ENCODE measurements at regions not wholly inside any gene's neighbourhood (a gene's known extent, or its start where the extent isn't known, plus 50 kb on each side); places are given as distances from the start of the nearest gene placed in this dataset.

GRCh38 chr3:174403831-174404230 lies 455.3 kb upstream of the NAALADL2 start:
- no peak for DNase-seq (ENCODE audit: low read depth in 3 of 3)

DNA sequence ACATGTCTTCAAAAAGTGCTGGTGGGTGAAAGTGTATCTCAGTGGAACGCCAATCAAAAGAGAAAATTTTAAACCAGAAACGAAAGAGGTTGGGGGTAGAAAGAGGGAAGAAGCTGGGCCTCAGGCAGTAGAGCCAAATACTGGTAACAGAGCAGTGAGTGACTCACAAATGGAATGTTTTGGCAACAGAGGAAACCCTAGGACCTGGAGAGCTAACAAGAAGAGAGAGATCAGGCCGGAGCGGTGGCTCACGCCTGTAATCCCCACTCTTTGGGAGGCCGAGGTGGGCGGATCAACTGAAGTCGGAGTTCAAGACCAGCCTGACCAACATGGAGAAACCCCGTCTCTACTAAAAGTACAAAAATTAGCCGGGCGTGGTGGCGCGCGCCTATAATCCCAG lies 450.8 kb upstream of the NAALADL2 start:
- DNase-seq (ENCODE audit: low read depth in 3 of 3) = no peak

- no peak for DNase-seq (ENCODE audit: low read depth in 3 of 3)
Observed at GRCh38 chr3:174409086-174409743, 449.9 kb upstream of the NAALADL2 start.

DNA sequence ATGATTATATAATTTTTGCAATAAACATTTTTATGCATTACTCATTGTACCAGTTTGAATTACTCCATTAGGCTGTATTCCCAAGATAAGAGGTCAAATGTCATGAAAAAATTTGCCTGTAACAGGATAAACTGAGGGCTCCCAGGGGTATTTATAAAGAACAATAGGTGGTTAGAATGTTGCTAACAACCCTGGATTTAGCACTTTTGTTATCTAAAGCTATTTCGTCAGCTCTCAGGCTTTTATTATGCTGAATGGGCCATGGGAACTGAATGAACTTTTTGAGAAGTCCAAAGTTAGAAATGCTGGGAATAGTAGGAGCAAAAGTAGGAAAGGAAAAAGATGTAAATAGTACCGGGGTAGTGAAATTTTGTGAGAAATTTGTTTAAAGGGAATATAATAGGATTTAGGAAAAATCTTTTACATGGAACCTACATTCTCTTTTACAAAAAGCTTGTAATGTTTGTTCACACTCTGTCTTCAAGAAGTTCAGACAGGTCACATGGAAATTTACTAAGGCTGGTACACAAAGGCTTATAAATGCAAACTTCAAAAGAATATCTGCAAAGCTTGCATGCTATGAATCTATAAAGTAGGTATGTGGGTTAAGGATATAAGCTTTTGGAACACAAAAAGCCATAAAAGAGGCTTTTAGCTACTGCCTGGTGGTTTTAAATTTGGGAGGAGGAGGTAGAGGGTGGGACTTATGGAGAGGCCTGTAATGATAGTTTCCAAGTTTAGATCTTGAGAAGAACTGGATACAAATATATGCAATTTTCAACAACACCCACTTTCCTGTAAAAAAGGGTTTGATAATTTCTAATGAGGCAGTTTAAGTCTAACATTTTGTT lies 445.8 kb upstream of the NAALADL2 start:
- DNase-seq (ENCODE audit: low read depth in 3 of 3) = no peak

DNA sequence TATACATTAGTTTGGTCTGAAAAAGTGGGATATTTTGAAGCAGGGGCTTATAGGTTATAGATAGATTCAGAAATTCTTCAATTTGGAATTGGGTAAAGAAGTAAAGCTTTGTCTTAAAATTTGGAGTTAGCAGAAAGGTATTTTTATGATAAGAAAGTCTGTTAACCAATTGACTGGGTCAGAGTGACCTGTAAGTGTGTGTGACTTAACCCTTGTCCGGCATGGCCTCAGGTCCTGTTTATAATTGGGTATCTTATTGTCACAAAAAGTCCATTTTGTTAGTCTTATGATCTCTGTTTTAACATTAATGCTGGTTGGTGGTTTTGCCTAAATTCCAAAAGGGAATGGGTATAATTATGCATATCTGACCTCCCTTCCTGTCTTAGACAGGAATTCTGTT lies 444.2 kb upstream of the NAALADL2 start:
- no peak for DNase-seq (ENCODE audit: low read depth in 3 of 3)

GRCh38 chr3:174417573-174417972 lies 441.6 kb upstream of the NAALADL2 start:
- no peak for DNase-seq (ENCODE audit: low read depth in 3 of 3)

DNA sequence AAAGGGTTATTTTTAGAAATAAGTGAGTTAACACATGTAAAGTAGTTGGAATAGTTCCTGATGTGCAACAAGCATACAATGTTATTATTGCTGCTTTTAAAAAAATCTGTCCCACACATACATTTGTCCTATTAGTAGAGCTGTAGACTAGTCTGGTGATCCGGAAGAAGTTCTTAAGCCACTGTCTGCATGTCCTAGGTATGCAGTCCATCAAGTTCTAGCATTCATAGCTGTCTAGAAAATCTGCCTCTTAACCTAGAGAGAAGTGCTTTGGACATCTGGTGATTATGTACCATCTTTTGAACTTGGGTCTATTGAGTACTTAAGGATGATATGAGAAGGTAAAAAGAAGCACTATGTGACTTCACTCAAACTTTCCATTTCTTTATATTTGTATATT lies 439.9 kb upstream of the NAALADL2 start:
- no peak for DNase-seq (ENCODE audit: low read depth in 3 of 3)

GRCh38 chr3:174423936-174424335 lies 435.2 kb upstream of the NAALADL2 start:
- DNase-seq (ENCODE audit: low read depth in 3 of 3) = no peak

GRCh38 chr3:174424656-174425055 lies 434.5 kb upstream of the NAALADL2 start:
- DNase-seq (ENCODE audit: low read depth in 3 of 3) = no peak

- DNase-seq (ENCODE audit: low read depth in 3 of 3) = no peak
Observed at GRCh38 chr3:174425422-174425821, 433.7 kb upstream of the NAALADL2 start.

DNA sequence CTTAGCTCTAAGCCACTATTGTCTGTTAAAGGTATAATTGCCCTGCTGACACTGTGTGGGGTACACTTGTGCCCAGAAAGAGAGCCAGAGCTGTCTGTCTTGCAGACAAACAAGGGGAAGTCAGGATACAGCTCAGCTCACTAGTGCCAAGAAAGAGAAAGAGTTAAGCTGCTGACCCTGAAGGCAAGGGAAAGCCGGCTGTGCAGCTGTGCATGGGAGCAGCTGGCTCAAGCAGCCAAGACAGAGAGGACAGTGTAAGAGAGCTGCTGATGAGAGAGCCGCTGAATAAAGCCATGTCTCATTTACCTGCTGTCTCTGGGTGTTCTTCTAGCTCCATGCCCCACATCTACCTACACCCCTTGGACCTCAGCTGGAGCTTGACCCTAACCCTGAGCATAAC lies 428.1 kb upstream of the NAALADL2 start:
- DNase-seq (ENCODE audit: low read depth in 3 of 3) = no peak

GRCh38 chr3:174431717-174432116 lies 427.4 kb upstream of the NAALADL2 start:
- no peak for DNase-seq (ENCODE audit: low read depth in 3 of 3)

DNA sequence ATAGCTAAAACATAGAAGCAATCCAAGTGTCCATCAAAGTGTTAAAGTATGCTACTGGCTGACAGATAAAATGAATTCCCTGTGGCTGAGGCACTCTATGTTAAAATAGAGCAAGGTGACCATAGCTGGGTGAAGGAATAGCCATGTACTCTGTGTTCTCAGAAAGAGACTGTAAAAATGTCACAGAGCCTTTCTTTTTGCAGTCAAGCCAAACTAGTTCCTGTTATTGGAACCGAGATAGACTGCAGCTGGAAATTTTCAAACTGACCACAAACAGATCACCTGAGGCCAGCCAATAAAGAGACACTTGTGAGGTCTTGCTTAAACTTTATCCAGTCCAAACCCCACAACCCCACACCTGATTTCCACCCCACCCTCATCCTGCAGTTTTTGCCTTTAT lies 422.8 kb upstream of the NAALADL2 start:
- no peak for DNase-seq (ENCODE audit: low read depth in 3 of 3)

- DNase-seq (ENCODE audit: low read depth in 3 of 3) = no peak
Observed at GRCh38 chr3:174438501-174439145, 420.5 kb upstream of the NAALADL2 start.

GRCh38 chr3:174439331-174440252 lies 419.5 kb upstream of the NAALADL2 start:
- no peak for DNase-seq (ENCODE audit: low read depth in 3 of 3)

- no peak for DNase-seq (ENCODE audit: low read depth in 3 of 3)
Observed at GRCh38 chr3:174440253-174440701, 418.9 kb upstream of the NAALADL2 start.

GRCh38 chr3:174440741-174441587 lies 418.2 kb upstream of the NAALADL2 start:
- peak in 2 of 3 experiments; percentile 21 to 26 for DNase-seq (ENCODE audit: low read depth in 3 of 3)

DNA sequence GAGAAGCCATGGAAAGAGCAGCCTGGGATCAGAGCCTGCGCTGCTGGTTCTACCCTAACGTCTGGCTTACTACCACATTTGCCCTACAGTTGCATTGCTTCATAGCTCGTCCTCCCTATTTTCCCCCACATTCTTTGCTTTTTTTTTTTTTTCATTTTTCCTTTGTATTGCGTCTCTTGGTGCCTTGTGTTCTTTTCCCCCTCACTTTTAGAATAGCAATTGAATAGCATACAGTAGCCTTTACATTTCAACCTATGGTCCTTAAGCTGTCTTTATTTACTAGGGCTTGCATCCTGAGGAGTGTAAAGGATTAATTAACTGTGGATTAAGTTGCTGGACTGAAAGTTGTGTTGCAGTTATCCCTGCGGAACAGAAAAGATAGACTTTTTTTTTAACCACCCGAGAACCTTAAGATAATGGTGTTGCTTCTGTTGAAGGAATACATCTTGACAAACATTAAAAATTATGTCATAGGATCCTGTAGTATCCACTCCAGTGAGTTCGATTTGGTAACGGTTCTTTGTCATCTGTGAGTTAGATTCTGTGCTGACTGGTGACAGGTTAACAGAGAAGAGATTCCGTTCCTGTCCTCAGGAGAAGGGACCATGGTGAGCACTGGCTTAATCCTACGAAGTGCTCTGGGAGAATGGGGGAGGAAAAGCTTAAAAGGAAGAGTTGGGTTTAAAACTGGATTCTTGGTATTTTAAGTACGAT lies 417.4 kb upstream of the NAALADL2 start:
- DNase-seq (ENCODE audit: low read depth in 3 of 3) = no peak

DNA sequence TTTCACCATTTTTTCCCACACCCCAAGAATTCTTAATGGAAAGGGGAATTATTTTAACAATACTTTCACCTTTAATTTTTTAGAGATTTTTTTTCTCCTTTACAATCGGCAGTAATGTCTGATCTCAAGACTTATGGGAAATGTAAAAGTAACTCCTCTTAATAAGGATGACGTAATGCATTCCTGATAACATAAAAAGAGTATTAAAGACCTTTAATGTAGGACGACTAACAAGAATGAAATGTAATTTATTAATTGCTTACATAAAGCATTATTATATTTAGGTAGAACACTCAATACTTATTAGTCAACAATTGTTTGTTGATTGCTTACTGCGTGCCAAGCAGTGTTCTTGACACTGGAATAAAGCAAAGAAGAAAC lies 416.8 kb upstream of the NAALADL2 start:
- no peak for DNase-seq (ENCODE audit: low read depth in 3 of 3)

GRCh38 chr3:174444391-174444790 lies 414.7 kb upstream of the NAALADL2 start:
- DNase-seq (ENCODE audit: low read depth in 3 of 3) = no peak
